Stomach (tissue), 8 donors: ENCODE measurements at regions not wholly inside any gene's neighbourhood (a gene's known extent, or its start where the extent isn't known, plus 50 kb on each side); places are given as distances from the start of the nearest gene placed in this dataset.
"Not testable (repeated sequence)": the region's sequence is repeated elsewhere in the genome, so short reads cannot be mapped to it uniquely, and the experiment has no call there.

Source experiments
- DNase-seq, 2 donors: peaks; one replicate each; pipeline versions ENCODE4 v3.0.0 to v3.0.0-alpha.2; 2013 to 2019
- H3K27ac ChIP-seq, 5 donors: fragments of 200-600 bp in 4 of 5; sonication (generic) in 4 of 5; one replicate each; pipeline ENCODE4 v1.5.1; 2013 to 2019; ENCODE audit warnings: mild to moderate bottlenecking in 1 of 5, moderate library complexity in 1 of 5
- H3K27me3 ChIP-seq, 3 donors: fragments of 200-600 bp; sonication (generic); one replicate each; pipeline ENCODE4 v1.5.1; 2017 to 2019; ENCODE audit warnings: mixed run types in 1 of 3
- H3K36me3 ChIP-seq, 4 donors: fragments of 200-600 bp; sonication (generic); 1 replicate in 3 of 4; 2 replicates in 1 of 4; pipeline ENCODE4 v1.5.1; 2016 to 2019
- H3K4me1 ChIP-seq, 4 donors: fragments of 200-600 bp; sonication (generic); one replicate each; pipeline ENCODE4 v1.5.1; 2016 to 2019
- H3K4me3 ChIP-seq, 4 donors: fragments of 200-600 bp; sonication (generic) in 3 of 4; one replicate each; pipeline ENCODE4 v1.5.1; 2016 to 2019; ENCODE audit warnings: mild to moderate bottlenecking in 1 of 4
- H3K9me3 ChIP-seq, 4 donors: fragments of 200-600 bp; sonication (generic); one replicate each; pipeline ENCODE4 v1.5.1; 2016 to 2019
- EP300 ChIP-seq: sonication (generic); formaldehyde crosslinking; IDR thresholded peaks from one replicate; pipeline ENCODE4 v1.6.1; 2017; ENCODE audit warnings: antibody characterized with exemption
- POLR2A ChIP-seq, 4 donors: fragments of 450-650 bp; IDR thresholded peaks; one replicate each; pipeline ENCODE4 v1.6.1; 2016; ENCODE audit warnings: antibody characterized with exemption in 4 of 4, control low read depth in 2 of 4, mild to moderate bottlenecking in 1 of 4, moderate library complexity in 1 of 4
- POLR2AphosphoS5 ChIP-seq, 3 donors: sonication (generic); formaldehyde crosslinking; IDR thresholded peaks; one replicate each; pipeline ENCODE4 v1.6.1; 2016; ENCODE audit warnings: antibody characterized with exemption in 3 of 3
- WGBS, 5 donors: extraction: QIAGEN DNeasy Blood & Tissue Kit in 3 of 5; methylation state at CpG; one replicate each; pipeline versions ENCODE4 v1.1.5 to v1.1.7; 2013 to 2018; 5-methylcytosine and 5-hydroxymethylcytosine counted together
- intact Hi-C: fragments of 100-400 bp; cut with DNase I; formaldehyde crosslinking; loops from one replicate; pipeline ENCODE4 v1.15.1; 2023; ENCODE audit warnings: low total_unique reads
- TF ChIP-seq, protein P1 (sequence below), 7 experiments: fragments of 450-650 bp in 4 of 7; fragments of 200-600 bp in 3 of 7; sonication (generic) in 3 of 7; IDR thresholded peaks; one replicate each; pipeline ENCODE4 v1.5.1; 2016 to 2019; ENCODE audit warnings: antibody characterized with exemption in 7 of 7, control low read depth in 2 of 7, mild to moderate bottlenecking in 1 of 7
- donor health status: healthy with polysubstance abuse.
- donor health status: Bipolar disorder and iron deficiency.
- donor health status: healthy.

- H3K4me1 ChIP-seq: no peaks in the 10 kb centered on the region
- H3K27me3 ChIP-seq: no peaks in the 10 kb centered on the region
- H3K27ac ChIP-seq: no peak overlapping the region
- H3K9me3 ChIP-seq: no peaks in the 10 kb centered on the region
- intact Hi-C loops: no loop called here
- H3K36me3 ChIP-seq: no peaks in the 10 kb centered on the region
- no peak for DNase-seq
- no peak overlapping the region for H3K4me3 ChIP-seq
- TF ChIP-seq, protein P1, sequence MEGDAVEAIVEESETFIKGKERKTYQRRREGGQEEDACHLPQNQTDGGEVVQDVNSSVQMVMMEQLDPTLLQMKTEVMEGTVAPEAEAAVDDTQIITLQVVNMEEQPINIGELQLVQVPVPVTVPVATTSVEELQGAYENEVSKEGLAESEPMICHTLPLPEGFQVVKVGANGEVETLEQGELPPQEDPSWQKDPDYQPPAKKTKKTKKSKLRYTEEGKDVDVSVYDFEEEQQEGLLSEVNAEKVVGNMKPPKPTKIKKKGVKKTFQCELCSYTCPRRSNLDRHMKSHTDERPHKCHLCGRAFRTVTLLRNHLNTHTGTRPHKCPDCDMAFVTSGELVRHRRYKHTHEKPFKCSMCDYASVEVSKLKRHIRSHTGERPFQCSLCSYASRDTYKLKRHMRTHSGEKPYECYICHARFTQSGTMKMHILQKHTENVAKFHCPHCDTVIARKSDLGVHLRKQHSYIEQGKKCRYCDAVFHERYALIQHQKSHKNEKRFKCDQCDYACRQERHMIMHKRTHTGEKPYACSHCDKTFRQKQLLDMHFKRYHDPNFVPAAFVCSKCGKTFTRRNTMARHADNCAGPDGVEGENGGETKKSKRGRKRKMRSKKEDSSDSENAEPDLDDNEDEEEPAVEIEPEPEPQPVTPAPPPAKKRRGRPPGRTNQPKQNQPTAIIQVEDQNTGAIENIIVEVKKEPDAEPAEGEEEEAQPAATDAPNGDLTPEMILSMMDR (IDR thresholded peaks at IDR 0.05): no peak
- TF ChIP-seq EP300 (no peak), POLR2AphosphoS5 (IDR thresholded peaks at IDR 0.05) (no peak), POLR2A (IDR thresholded peaks at IDR 0.05) (no peak)
These were observed 1732.9 kb downstream of the PCDH9 start for GRCh38 chr13:65497265-65497664.

DNA sequence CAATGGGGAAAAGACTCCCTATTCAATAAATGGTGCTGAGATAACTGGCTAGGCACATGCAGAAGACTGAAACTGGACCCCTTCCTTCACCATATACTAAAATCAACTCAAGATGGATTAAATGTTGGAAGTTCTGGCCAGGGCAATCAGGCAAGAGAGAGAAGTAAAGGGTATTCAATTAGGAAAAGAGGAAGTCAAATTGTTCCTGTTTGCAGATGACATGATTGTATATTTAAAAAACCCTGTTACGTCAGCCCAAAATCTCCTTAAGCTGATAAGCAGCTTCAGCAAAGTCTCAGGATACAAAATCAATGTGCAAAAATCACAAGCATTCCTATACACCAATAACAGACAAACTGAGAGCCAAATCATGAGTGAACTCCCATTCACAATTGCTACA, 1739.4 kb downstream of the PCDH9 start:
- 63 to 67% (median 65%) methylated on average over 1 of the region's 1 CpG for WGBS, 5 donors
- intact Hi-C loops: not testable (repeated sequence)

DNA sequence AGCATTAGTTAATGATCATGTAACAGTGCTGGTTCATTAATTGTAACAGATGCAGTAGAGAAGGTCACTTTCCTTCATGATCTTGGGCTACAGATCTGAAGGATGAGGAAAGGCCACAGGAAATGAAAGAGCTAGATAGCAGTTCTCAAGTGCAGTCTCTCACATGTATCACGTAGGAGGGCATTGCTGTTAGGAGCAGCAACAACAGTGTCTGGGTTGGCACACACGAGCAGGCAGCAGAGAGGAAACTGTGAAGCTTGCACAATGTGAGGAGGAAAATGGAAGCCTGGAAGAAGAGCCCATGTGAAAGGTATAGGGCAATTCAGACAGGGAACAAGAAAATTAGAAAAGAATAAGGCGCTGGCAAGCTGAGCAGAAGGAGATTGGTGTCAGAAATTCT, 1741.5 kb downstream of the PCDH9 start:
- Histone ChIP-seq H3K27me3 (no peaks in the 10 kb centered on the region), H3K9me3 (no peaks in the 10 kb centered on the region), H3K36me3 (no peaks in the 10 kb centered on the region), H3K27ac (no peak overlapping the region), H3K4me3 (no peak overlapping the region), H3K4me1 (no peaks in the 10 kb centered on the region)
- intact Hi-C loops: no loop called here
- TF ChIP-seq POLR2AphosphoS5 (IDR thresholded peaks at IDR 0.05) (no peak), EP300 (no peak), POLR2A (IDR thresholded peaks at IDR 0.05) (no peak)
- TF ChIP-seq, protein P1 (IDR thresholded peaks at IDR 0.05): no peak
- 57 to 74% (median 64%) methylated on average over 3 of the region's 3 CpGs for WGBS, 5 donors
- no peak for DNase-seq

More for the DNA sequence above, 1739.4 kb downstream of the PCDH9 start:
- H3K4me3 ChIP-seq, H3K27ac ChIP-seq, H3K4me1 ChIP-seq, DNase-seq, H3K27me3 ChIP-seq, H3K36me3 ChIP-seq, H3K9me3 ChIP-seq: not testable (repeated sequence)

- 29 to 46% (median 38%) methylated on average over 2 of the region's 2 CpGs for WGBS, 5 donors
- H3K4me1 ChIP-seq: no peaks in the 10 kb centered on the region
- TF ChIP-seq, protein P1 (IDR thresholded peaks at IDR 0.05): no peak
- TF ChIP-seq POLR2AphosphoS5 (IDR thresholded peaks at IDR 0.05) (no peak), POLR2A (IDR thresholded peaks at IDR 0.05) (no peak), EP300 (no peak)
- DNase-seq: no peak
- no peaks in the 10 kb centered on the region for H3K9me3 ChIP-seq
- no peaks in the 10 kb centered on the region for H3K27me3 ChIP-seq
- no peak overlapping the region for H3K27ac ChIP-seq
- H3K36me3 ChIP-seq: no peaks in the 10 kb centered on the region
- H3K4me3 ChIP-seq: no peak overlapping the region
- intact Hi-C loops: no loop called here
These were observed 1750.4 kb downstream of the PCDH9 start for GRCh38 chr13:65479692-65480091.

GRCh38 chr13:65473196-65473595, 1756.9 kb downstream of the PCDH9 start:
- Histone ChIP-seq H3K36me3 (no peaks in the 10 kb centered on the region), H3K4me1 (peaks cover 0 to 4% (median 2%) of the 10 kb centered on the region in 4 donors), H3K9me3 (no peaks in the 10 kb centered on the region), H3K4me3 (no peak overlapping the region), H3K27ac (no peak overlapping the region), H3K27me3 (no peaks in the 10 kb centered on the region)
- no peak for TF ChIP-seq EP300
- TF ChIP-seq, protein P1 (IDR thresholded peaks at IDR 0.05): no peak
- no peak for TF ChIP-seq POLR2AphosphoS5 (IDR thresholded peaks at IDR 0.05)
- no peak for TF ChIP-seq POLR2A (IDR thresholded peaks at IDR 0.05)
- intact Hi-C loops: no loop called here
- DNase-seq: no peak
- WGBS, 5 donors: 96 to 100% (median 97%) methylated on average over 1 of the region's 1 CpG
